ENCODE measurements at regions not wholly inside any gene's neighbourhood (a gene's known extent, or its start where the extent isn't known, plus 50 kb on each side); places are given as distances from the start of the nearest gene placed in this dataset.

GRCh38 chr2:146158072-146158674 is 1638.3 kb upstream of the ZEB2 start:
- no peak for DNase-seq

DNA sequence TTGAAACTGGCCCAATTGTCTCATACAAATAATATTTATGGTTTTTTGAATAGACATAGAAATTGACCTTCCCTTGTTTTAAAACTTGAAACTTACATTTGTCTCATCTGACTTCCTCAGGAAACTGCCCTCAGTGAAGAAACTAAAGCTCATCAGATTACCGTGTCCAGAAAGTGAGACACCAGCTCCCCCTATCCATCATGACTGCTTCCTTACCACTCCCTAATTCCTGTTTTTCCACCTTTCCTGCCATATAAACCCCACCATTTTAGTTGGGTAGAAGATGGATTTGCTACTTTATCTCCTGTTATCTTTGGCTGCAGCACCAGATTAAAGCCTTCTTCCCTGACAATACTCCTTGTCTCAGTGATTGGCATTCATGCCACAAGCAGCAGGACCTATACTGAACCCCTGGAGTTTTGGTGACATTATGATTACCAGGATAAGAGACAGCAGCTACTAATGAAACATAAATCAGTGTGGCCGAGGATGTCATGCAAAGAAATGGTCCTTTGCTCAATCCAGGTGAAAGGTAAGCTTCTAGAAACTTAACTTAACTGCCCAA is 1627.6 kb upstream of the ZEB2 start:
- peak; percentile 7 for DNase-seq

DNA sequence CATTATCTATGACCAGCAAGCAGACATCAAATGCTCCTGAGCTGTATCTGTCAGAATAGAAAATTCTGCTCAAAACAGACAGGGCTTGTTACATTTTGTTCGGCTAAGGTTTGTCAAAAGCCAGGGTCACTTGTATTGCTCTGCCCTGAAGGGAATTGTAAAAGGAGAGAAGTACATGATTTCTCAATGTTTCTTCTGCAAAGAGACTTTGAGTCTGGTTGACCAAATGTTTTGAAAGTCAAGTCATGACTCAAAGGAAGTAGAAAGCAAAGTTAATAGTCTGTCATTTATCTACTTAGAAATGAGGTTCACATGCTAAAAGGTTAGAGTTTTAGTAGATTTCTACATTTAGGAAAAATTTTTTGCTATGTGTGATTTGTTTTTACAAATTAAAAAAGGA is 1624.1 kb upstream of the ZEB2 start:
- no peak for DNase-seq

DNA sequence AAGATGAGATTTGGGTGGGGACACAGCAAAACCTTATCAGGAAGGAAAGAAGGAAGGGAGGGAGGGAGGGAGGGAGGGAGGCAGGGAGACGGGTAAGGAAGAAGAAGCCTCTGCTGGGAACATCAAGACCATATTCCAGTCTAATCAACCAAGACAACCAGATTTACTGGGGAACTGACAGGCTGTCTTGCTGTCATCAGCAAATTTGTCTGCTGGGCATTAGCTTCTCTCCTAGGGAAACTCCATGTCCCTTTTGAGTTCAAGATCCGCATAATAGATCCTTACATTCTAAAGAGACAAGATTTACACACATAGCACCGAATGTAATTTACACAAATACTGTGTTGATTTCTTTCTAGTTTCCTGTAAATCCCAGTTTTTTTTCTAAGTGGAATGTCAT is 1618.9 kb upstream of the ZEB2 start:
- no peak for DNase-seq

- no peak for DNase-seq
These were observed 1615.3 kb upstream of the ZEB2 start for GRCh38 chr2:146135245-146135644.

DNA sequence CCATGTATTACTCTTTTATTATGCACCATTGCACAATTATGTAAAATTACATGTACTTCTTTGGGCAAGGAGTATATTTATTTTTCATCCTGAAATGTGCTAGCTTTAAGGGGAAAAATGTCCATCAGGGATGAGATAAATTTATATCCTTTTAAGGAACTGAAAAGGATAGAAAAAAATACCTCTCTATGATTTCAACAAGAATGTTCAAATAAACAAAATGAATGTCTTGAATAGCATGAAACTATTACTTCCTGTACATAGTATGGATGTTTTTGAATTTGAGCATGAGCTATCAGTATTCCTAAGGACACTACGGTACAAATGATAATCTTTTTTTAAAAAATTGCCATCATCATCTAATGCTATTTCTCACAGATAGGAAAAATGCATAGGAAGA is 1611.9 kb upstream of the ZEB2 start:
- DNase-seq: no peak

DNA sequence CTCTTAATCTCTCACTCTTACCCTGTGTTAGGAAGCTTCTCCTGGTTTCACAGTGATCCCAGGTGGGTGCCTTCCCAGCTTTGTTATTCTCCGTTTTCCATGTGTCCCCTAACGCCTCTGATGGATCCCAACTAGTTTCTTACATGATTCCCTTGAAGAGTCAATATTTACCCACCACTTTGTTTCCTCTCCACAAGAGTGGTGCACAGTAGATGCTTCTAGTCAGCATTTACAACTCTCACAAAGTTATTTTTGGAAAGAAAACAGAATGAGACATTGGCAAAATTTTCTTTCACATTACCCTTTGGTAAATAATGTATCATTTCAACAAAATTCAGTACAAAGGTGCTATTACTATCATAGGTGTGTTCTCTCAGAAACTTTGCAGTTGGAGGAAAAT is 1611.1 kb upstream of the ZEB2 start:
- no peak for DNase-seq

DNA sequence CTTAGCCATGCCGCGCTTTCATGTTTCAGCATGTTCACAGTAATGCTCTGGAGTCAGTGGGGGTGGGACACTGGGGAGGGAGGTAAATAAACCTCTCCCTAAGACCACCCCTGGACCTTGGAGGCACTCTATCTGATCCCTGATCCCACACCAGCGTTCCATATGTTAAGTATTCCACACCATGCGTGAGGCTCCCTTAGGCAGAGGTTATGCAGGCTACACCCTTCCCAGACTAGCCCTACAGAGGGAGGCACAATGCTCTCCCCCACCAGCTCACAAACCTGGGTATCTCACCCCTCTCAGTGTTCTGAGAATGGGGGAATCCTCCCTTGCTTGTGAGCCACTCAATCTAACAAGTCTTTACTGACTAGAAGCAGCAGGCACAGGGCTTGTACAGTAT is 1610.4 kb upstream of the ZEB2 start:
- DNase-seq: no peak

- no peak for DNase-seq
These were observed 1609.3 kb upstream of the ZEB2 start for GRCh38 chr2:146129231-146129630.

- DNase-seq: peak; percentile 17
These were observed 1608.3 kb upstream of the ZEB2 start for GRCh38 chr2:146128216-146128615.

DNA sequence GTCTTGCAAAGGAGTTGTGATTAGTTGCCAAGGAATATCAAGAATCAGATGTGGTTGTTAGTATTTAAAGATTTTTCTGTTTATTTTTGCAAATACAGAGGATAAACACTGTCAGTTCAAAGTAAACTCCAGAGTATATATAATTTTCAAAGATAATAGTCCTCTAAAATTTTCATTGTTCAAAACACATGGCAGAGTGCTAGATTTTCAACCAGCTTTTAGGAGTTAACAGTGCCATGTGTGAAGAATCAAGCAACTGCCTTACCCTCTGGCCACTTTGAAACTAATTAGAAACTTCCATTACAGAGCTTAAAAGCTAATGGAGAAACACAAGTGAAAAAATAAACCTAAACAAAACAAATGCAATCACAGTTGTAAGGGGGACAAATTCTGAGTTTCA is 1605.6 kb upstream of the ZEB2 start:
- no peak for DNase-seq

GRCh38 chr2:146124741-146125140 is 1604.8 kb upstream of the ZEB2 start:
- peak; percentile 62 for DNase-seq

GRCh38 chr2:146123714-146124113 is 1603.8 kb upstream of the ZEB2 start:
- no peak for DNase-seq

GRCh38 chr2:146123256-146123655 is 1603.3 kb upstream of the ZEB2 start:
- no peak for DNase-seq

DNA sequence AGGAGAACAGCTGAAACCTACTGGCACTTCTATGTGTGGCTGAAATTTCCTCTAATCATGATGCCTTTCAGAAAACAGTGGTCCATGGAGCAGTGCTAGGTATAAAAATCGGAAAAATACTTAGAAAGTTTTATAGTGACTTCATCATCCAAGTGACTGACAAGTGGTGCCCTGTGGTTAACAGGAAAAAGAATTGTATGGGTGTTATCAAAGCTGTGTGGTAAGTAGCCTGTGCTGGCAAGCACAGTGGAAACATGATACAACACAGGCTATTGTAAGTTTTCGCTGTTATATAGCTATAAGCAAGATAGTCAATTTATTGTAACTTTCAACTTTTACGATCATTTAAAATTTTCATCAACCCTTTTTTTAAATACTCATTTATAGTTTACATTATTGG is 1599.7 kb upstream of the ZEB2 start:
- DNase-seq: no peak

GRCh38 chr2:146108993-146109392 is 1589.1 kb upstream of the ZEB2 start:
- DNase-seq: no peak

DNA sequence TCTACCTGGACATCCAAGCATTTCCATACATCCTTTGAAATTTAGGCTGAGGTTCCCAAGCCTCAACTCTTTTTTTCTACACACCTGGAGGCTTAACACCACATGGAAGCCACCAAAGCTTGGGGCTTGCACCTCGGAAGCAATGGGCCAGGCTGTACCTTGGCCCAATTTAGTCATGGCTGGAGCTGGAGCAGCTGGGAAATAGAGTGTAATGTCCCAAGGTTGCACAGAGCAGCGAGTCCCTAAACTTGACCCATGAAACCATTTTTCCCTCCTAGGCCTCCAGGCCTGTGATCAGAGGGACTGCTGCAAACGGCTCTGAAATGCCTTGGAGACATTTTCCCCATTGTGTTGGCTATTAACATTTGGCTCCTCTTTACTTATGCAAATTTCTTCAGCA is 1574.3 kb upstream of the ZEB2 start:
- no peak for DNase-seq

DNA sequence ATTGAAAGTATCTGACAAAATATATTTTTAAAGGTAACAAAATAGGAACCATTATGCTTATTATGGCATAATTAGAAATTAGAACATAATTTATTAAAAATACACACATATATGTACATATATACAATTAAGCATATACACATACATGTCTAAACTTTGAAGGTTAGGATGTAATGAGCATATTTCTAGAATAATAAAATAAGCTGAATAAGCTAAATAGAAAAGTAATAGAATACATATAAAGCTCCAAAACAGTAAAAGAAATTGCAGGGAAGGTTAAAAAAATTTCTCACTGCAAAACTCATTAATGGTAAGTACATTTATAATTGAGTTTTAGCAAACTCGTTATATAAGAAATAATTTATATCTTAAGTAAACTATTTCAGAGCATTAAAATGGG is 1561.5 kb upstream of the ZEB2 start:
- DNase-seq: no peak

DNA sequence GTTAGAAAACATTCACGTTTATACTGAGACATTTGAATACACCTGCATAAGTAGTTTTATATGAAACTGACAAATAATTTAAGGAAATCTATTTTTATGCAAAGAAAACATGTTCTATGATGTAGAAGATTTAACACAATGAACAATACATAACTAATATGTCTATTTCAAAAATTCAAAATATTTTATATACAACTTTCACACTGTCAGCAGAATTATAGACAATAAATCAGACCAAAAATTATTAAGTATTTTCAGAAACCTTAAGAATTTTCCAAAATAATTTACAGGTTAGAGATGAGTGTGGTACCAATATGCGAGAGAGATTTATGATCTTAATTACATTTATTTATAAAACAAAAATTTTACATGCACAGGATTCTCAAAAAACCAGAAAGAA is 1561.0 kb upstream of the ZEB2 start:
- DNase-seq: no peak

DNA sequence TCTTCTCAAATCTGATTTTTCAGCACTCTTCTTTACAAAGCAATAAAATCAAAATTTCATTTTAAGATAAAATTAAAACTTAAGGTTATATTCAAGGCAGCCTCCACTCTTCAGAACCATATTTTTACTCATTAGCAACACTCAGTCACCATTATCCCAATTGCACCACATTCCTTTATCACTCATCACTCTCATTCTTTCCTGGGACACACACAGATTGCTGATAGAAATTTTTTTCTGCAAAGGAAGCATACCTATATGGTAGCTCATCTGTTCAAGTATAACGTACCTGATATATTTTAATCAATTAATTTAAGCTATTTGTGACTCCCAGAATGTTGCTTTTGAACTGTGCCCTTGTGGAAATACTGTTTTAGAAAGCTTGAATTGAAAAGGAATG is 1559.3 kb upstream of the ZEB2 start:
- no peak for DNase-seq

- no peak for DNase-seq
These were observed 1557.2 kb upstream of the ZEB2 start for GRCh38 chr2:146077156-146077555.

- no peak for DNase-seq
These were observed 1548.1 kb upstream of the ZEB2 start for GRCh38 chr2:146068051-146068450.

DNA sequence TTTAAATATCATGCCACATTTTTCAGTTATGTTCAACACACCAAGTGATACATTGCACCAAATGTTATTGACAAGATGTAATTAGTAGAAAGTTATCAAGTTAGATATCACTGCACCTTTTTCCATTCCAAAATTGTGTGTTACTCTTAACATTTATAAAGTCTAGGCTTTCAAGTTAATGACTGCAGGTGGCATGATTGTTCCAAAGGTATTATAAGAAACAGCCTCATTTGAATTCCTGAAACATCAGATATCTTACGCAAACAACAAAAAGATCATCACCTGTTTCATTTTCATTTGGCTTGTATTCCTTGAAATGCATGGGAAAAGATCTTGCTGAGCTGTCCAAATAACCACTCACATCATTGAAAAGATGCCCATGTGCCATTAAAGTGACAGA is 1528.2 kb upstream of the ZEB2 start:
- no peak for DNase-seq

GRCh38 chr2:146041274-146041910 is 1521.5 kb upstream of the ZEB2 start:
- peak; percentile 97 for DNase-seq

DNA sequence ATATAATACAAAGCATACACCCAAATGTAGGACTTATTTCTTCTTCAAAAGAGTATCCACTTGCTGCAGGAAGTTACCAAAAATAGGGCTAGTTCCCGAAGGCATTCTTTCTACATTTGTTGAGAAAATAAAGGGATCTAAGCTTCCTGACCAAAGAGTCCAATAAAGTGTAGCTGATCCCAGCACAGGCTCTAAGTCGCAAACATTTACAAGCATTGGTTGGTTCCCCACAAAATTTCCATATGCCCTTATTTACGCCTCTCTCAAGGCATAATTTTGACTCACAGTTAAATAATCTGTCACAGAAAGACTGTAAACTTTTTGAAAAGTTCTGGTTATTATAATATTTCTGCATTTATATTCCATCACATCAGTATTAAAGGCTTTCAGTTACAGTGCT is 1520.1 kb upstream of the ZEB2 start:
- peak; percentile 29 for DNase-seq

Data from NCI-H82 (cell line).